Epithelial cell of esophagus (primary cell): ENCODE measurements at regions not wholly inside any gene's neighbourhood (a gene's known extent, or its start where the extent isn't known, plus 50 kb on each side); places are given as distances from the start of the nearest gene placed in this dataset.
"Not testable (repeated sequence)": the region's sequence is repeated elsewhere in the genome, so short reads cannot be mapped to it uniquely, and the experiment has no call there.

ENCODE experiments used
- DNase-seq: peaks from one replicate; pipeline ENCODE4 v3.0.0; 2010; ENCODE audit warnings: low read depth
- H3K4me3 ChIP-seq: 2 replicates; pipeline ENCODE4 v1.5.1; 2011; ENCODE audit warnings: mild to moderate bottlenecking, low read length, control low read depth
- TF ChIP-seq, protein P1 (sequence below): IDR thresholded peaks from 2 replicates; pipeline ENCODE4 v1.5.1; 2011; ENCODE audit warnings: low read depth, mild to moderate bottlenecking, low read length, control low read depth, inconsistent platforms; ENCODE audit not compliant: insufficient read depth; ENCODE audit errors: missing control alignments

DNA sequence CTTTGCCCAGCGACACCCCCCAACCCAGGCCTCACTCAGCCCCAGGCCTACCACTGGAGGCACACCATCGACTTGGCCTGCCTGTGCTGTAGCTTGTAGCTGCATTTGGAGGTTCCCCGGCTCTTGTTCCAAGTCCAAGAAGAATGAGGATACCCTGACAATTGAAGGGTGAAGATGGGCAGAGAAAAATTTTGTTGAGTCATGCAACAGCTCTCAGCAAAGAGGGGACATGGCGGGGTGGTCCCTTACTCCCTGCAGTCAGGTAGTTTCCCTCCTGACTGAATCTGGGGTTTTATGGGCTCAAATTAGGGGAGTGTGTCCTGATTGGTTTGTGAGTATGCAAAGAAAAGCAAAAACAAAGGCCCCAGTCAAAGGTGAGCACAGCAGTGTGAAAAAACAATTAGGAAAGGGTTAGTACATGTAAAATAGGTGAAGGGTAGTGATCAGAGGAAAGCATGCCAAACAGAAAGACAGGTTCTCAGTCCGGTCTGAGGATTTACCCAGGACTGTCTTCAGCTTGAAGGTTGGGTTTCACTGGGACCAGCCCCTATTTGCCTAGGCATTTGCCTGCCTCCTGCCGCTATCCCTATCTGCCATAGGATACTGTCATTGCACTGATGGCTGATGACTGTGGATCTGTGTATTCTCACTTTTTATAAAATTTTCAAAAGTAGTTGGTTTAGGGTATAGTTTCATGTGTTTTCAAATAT, 316.4 kb upstream of the RND3 start:
- TF ChIP-seq, protein P1, sequence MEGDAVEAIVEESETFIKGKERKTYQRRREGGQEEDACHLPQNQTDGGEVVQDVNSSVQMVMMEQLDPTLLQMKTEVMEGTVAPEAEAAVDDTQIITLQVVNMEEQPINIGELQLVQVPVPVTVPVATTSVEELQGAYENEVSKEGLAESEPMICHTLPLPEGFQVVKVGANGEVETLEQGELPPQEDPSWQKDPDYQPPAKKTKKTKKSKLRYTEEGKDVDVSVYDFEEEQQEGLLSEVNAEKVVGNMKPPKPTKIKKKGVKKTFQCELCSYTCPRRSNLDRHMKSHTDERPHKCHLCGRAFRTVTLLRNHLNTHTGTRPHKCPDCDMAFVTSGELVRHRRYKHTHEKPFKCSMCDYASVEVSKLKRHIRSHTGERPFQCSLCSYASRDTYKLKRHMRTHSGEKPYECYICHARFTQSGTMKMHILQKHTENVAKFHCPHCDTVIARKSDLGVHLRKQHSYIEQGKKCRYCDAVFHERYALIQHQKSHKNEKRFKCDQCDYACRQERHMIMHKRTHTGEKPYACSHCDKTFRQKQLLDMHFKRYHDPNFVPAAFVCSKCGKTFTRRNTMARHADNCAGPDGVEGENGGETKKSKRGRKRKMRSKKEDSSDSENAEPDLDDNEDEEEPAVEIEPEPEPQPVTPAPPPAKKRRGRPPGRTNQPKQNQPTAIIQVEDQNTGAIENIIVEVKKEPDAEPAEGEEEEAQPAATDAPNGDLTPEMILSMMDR, result no peak
- no peak for DNase-seq
- no peak overlapping the region for H3K4me3 ChIP-seq

DNA sequence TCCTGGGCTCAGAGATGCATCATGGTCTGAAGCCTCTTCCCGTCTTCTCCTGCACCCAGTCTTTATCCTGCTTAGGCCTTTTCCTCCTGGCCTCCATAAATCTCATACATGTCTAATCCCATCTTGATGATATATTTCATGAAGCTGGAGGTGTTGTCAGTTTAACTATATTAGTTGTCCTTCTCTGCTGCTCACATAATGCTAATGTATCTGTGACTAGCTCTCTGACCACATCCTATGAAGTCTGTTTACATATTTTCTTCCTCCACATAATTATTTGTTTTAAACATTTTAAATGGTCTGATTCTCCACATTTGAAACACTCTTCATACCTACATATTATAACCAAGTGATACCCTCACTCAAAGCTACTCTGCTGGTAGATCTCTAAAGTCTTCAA, 315.2 kb upstream of the RND3 start:
- no peak for DNase-seq
- TF ChIP-seq, protein P1, result no peak
- no peak overlapping the region for H3K4me3 ChIP-seq

DNA sequence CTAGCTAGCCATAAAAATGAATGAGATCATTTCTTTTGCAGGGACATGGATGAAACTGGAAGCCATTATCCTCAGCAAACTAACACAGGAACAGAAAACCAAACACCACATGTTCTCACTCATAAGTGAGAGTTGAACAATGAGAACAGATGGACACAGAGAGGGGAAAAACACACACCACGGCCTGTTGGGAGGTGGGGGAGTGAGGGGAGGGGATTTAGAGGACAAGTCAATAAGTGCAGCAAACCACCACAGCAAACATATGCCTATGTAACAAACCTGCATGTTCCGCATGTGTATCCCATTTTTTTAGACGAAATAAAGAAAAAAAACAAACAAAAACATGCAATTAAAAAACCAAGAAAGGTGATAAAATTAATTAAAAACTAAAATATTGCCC, 308.8 kb upstream of the RND3 start:
- not testable (repeated sequence) for DNase-seq, H3K4me3 ChIP-seq

DNA sequence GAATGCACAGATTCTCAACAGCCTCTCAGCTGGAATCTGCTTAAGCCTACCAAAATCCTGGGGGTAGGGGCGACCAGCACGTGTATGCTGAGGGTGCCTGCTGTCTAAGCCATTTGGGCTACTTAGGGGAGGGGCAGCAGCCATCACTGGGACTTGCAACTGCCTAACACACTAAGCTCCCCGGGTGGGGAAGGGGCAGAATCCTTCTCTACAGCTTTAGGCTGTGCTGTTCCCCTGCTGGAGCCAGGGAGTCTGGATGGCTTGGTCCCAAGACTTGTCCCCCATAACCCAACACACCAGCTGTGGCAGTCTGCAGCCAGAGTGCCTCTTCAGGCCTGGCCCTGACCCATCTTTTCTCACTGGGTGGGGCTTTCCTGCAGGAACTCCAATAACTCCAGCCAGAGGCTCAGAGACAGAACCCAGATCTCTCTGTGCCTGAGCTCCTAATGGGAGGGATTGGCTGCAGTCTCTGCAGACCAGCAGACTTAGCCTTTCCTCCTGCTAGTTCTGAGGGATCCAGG, 305.4 kb upstream of the RND3 start:
- DNase-seq, result no peak

DNA sequence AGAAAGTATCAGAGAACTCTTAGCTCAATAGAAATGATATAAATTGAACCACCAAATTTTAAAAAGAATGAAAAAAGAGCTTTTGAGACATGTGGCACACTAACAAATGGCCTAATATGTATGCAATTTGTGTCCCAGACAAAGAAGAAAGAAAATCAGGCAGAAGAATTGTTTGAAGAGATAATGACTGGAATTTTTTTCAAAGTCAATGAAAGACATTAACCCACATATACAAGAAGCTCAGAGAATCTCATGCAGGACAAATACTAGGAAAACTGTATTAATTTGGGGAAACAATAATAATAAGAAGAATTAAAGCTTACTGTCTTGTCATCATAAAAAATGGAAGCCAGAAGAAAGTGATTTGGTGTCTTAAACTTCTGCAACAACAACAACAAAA, 304.1 kb upstream of the RND3 start:
- DNase-seq, result no peak
- TF ChIP-seq, protein P1, result no peak
- H3K4me3 ChIP-seq, result no peak overlapping the region

More for the DNA sequence above, 305.4 kb upstream of the RND3 start:
- TF ChIP-seq, protein P1, result no peak
- no peak overlapping the region for H3K4me3 ChIP-seq

DNA sequence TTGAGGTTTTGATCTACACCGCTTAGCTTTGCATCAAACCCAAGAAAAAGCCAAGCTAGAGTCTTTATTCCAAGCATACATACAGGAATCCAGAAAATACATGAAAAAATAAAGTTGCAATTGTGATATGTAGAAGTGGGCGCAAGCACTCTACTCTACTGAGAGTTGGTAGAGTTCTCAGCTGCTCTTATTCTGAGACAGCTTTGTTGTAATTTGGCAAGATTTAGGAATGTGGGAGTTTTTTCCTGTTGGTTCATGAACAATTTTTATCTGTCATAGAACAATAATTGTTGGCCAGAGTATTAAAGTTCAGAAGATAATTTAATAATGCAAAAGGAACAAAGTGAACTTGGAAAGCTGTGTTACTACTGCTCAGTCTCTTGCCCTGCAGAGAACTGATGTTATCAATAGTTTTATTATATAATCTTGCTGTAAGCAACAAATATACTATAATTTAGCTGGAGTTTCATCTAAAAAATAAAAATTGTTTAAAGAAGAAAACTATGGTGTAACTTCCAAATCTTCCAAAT, 302.0 kb upstream of the RND3 start:
- no peak for DNase-seq
- H3K4me3 ChIP-seq, result no peak overlapping the region
- TF ChIP-seq, protein P1, result no peak

DNA sequence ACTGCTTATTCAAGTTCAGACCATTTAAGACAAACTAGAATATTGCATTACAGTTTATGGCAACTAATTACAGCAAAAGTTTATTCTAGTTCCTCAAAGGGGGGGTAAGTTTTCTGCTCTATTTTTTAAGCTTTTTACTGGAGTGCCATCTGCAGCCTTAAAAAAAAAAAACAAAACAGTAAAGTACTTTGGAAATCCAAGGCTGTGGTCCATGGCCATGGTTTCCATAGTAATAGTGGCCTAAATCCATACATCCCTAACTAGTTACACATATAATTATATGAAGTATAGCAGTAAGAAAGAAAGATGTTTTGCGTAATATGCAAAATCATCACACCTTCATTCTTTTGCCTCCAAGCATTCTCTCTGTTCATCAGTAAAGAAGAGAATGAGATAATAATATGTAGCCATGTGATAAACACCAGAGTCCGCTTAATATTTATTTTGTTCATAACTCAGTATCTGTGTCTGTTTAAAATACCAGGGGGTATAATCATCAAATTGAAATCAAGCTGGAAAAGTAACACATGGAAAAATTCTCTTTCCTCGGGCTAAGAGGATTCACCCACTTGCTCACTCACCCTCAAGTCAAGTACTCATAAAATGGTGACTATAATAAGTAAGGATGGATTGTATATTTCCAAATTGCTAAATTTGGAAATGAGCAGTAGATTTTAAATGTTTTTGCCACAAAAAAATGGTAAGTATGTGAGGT, 301.1 kb upstream of the RND3 start:
- no peak for DNase-seq
- TF ChIP-seq, protein P1, result no peak
- H3K4me3 ChIP-seq, result no peak overlapping the region
